GM12874 (cell line): ENCODE measurements at regions not wholly inside any gene's neighbourhood (a gene's known extent, or its start where the extent isn't known, plus 50 kb on each side); places are given as distances from the start of the nearest gene placed in this dataset.

Experiments used
- TF ChIP-seq, protein P1 (sequence below): IDR thresholded peaks from 2 replicates; pipeline ENCODE4 v1.5.1; 2011; ENCODE audit warnings: low read depth, mild to moderate bottlenecking, control low read depth, low read length, moderate library complexity; ENCODE audit not compliant: insufficient read depth

DNA sequence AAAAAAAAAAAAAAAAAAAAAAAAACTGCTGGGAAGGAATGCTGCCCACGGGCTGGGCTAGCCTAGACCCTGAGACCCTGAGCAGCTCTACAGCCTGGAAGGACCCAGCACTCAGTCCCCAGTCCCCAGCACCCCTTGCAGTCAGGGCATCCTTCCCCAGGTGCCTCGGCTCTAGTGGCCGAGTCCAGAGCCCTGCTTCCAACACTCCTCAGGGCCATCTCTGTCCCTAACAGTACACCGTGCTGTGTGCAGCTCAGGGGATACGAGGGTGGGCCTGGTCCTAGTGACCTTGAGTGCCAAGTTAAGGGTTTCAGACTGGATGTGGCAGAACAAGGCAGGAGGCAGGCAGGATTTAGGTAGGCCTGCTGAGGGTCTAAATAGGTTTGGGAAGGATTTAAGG, 50.2 kb upstream of the LRP8 start:
- TF ChIP-seq, protein P1, sequence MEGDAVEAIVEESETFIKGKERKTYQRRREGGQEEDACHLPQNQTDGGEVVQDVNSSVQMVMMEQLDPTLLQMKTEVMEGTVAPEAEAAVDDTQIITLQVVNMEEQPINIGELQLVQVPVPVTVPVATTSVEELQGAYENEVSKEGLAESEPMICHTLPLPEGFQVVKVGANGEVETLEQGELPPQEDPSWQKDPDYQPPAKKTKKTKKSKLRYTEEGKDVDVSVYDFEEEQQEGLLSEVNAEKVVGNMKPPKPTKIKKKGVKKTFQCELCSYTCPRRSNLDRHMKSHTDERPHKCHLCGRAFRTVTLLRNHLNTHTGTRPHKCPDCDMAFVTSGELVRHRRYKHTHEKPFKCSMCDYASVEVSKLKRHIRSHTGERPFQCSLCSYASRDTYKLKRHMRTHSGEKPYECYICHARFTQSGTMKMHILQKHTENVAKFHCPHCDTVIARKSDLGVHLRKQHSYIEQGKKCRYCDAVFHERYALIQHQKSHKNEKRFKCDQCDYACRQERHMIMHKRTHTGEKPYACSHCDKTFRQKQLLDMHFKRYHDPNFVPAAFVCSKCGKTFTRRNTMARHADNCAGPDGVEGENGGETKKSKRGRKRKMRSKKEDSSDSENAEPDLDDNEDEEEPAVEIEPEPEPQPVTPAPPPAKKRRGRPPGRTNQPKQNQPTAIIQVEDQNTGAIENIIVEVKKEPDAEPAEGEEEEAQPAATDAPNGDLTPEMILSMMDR: no peak

DNA sequence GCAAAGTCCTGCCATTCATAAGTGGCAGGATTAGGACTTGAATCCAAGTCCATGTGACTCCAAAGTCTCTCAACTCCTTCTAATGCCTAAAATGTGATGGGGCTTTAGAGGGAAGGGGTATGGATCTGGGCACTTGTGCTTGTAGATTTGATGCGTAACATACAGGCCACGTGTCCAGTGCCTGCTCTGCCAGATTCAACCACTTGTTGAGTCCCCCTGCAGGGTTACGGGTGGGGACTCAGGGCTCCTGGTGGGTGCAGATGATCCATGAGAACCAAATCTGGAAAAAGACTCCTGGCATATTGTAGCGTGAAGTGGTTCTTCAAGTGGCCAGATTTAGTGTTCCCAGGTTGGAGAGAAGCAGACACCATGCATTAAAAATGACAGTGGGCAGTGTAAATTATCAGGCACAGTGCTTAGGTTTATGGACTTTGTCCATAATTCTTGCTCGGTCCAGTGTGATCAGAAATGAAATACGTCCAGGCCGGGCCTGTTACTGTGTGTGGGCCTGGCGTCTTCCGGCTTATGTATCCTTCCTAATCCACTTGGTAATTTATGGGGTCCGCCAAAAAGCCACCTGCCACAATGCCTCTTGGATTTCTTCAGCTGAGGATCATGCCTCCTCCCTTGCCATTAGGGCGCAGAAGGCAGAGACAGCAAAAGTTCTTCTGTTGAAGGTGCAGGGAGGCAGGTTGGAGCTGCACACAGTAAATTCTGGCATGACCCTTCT, 51.2 kb upstream of the LRP8 start:
- TF ChIP-seq, protein P1: no peak

- TF ChIP-seq, protein P1: no peak
Observed at GRCh38 chr1:53379662-53380002, 51.8 kb upstream of the LRP8 start.

DNA sequence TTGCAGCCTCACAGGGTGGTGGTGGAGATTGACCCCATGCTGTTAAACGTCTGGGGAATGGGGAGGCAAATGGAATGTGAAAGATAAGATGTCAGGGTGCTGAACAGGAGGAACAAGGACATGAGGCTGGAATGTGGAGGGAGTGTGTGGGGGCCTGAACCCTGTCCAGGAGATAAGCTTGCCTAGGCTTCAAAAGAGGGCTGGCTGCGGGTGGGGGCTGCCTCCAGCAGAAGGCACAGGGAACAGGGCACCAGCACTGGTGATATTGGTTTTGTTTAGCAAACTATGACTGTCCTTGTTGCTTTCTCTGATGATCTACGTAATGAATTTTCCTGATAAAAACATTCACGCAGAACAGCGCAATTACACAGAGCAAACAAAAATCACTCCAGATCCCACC, 52.4 kb upstream of the LRP8 start:
- TF ChIP-seq, protein P1: no peak

GRCh38 chr1:53381790-53382401, 54.0 kb upstream of the LRP8 start:
- TF ChIP-seq, protein P1: no peak

DNA sequence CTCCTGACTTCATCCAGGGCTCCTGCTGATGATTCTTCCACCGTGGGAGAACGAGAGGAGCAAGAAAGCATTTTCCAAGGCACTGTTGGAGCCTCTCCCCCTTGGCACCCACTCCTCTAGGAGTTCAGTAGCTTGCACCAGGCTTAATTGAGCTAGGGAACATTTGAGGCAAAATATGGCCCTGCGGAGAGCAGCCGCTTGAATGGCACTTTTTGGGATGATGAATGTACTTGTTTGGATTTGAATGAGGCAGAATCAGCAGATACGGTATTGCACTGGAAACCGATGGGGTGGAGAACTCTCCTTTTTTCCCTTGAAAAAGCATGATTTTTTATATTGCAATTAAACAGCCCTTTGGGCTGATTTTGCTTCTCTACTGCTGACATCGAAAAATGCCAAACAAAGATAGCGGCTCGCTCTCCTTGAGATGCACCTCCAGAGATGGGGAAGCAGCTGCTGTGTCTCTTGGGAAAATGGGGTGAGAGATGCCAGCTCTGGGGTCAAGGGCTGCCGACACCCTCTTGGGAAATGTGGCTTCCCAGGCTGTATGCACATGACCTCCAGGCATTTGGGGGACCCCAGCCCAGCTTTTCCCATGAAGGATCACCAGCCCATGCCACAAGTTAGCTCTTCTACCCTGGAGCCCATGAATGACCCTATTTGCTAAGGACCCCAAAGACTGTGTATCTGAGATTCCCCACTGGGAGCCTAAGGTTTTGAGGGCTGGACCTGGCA, 55.4 kb upstream of the LRP8 start:
- TF ChIP-seq, protein P1: no peak

DNA sequence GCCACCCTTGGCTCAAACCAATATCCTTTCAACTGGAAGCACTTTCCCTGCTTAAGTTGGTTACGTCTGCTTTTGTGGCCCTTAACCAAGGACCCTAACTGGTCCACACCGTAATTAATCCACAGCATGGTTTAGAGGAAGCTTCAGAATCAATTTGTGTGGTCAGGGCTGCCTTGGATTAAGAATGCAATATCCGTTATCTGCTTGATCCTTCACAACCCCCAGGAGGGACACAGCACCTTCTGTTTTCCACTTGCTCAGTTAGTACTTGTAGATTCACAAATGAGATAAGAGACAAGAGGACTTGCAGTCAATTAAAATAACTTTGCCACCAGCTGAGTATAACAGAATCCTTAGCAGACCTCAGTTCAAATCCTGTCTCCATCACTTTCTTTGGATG, 56.9 kb upstream of the LRP8 start:
- TF ChIP-seq, protein P1: no peak
